Prostate gland (tissue), 2 donors: ENCODE measurements at regions not wholly inside any gene's neighbourhood (a gene's known extent, or its start where the extent isn't known, plus 50 kb on each side); places are given as distances from the start of the nearest gene placed in this dataset.

Experiments
- POLR2A ChIP-seq: fragments of 450-650 bp; IDR thresholded peaks from one replicate; pipeline ENCODE4 v1.6.1; 2016; ENCODE audit warnings: antibody characterized with exemption, mild to moderate bottlenecking
- POLR2AphosphoS5 ChIP-seq: sonication (generic); formaldehyde crosslinking; IDR thresholded peaks from one replicate; pipeline ENCODE4 v1.6.1; 2017; ENCODE audit warnings: antibody characterized with exemption
- TF ChIP-seq, protein P1 (sequence below), 4 experiments: fragments of 200-600 bp in 2 of 4; fragments of 450-650 bp in 2 of 4; sonication (generic) in 2 of 4; IDR thresholded peaks; 1 replicate in 3 of 4; 2 replicates in 1 of 4; pipeline ENCODE4 v1.5.1; 2016 to 2019; ENCODE audit warnings: antibody characterized with exemption in 4 of 4, mild to moderate bottlenecking in 2 of 4, moderate library complexity in 2 of 4

DNA sequence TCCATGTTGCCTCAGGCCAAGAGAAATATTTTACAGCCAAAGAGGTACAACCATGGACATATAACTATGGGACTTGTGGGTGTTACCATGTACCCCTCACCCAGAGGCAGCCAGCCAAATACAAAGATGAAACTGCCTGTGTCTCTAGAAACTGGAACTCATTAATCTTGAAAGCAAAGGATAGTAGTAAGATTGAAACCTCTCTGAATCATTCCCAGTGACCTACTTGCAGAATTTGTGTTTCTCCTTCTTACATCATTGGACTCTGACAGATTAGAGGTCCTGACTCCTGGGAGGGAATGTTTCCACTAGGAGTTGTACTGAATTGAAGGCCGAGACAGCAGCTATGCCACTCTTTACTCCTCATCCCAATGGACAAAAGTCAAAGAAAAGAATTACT lies 257.4 kb upstream of the UBASH3B start:
- TF ChIP-seq, protein P1, sequence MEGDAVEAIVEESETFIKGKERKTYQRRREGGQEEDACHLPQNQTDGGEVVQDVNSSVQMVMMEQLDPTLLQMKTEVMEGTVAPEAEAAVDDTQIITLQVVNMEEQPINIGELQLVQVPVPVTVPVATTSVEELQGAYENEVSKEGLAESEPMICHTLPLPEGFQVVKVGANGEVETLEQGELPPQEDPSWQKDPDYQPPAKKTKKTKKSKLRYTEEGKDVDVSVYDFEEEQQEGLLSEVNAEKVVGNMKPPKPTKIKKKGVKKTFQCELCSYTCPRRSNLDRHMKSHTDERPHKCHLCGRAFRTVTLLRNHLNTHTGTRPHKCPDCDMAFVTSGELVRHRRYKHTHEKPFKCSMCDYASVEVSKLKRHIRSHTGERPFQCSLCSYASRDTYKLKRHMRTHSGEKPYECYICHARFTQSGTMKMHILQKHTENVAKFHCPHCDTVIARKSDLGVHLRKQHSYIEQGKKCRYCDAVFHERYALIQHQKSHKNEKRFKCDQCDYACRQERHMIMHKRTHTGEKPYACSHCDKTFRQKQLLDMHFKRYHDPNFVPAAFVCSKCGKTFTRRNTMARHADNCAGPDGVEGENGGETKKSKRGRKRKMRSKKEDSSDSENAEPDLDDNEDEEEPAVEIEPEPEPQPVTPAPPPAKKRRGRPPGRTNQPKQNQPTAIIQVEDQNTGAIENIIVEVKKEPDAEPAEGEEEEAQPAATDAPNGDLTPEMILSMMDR (IDR thresholded peaks at IDR 0.05), result no peak
- TF ChIP-seq POLR2A (no peak), POLR2AphosphoS5 (no peak)
